ENCODE measurements at regions not wholly inside any gene's neighbourhood (a gene's known extent, or its start where the extent isn't known, plus 50 kb on each side); places are given as distances from the start of the nearest gene placed in this dataset.

GRCh38 chr18:73691624-73692023, 456.0 kb downstream of the FBXO15 start:
- TF ChIP-seq CTCF (IDR thresholded peaks at IDR 0.05; ENCODE audit: low read depth, low read length) (no peak), EZH2phosphoT487 (IDR thresholded peaks at IDR 0.05; ENCODE audit: low read depth) (no peak)

Data from OCI-LY3 (cell line).